Activated B cell treated with CpG ODN at 0.5 μM for 24 hours (primary cell): ENCODE measurements at regions not wholly inside any gene's neighbourhood (a gene's known extent, or its start where the extent isn't known, plus 50 kb on each side); places are given as distances from the start of the nearest gene placed in this dataset.

Experiments
- ATAC-seq: fragments of 200-7000 bp; cut with Tn5 transposase; one replicate; pipeline ENCODE4 v1.10.0; 2021; ENCODE audit warnings: low read depth, mild to moderate bottlenecking, moderate library complexity
- CTCF ChIA-PET: fragments of 350-600 bp; sonication (Branson Sonifier 250); formaldehyde crosslinking; loops from one replicate; lab custom pipeline; 2021; ENCODE audit warnings: antibody characterized with exemption; lab: Charles Lee
- POLR2A ChIA-PET: fragments of 350-600 bp; sonication (Branson Sonifier 250); formaldehyde crosslinking; loops from one replicate; lab custom pipeline; 2021; ENCODE audit warnings: antibody characterized with exemption; lab: Charles Lee
- DNase-seq: peaks from one replicate; pipeline ENCODE4 v3.0.0; 2022
- H3K27ac Mint-ChIP-seq: one replicate; pipeline ENCODE4 v1.8.0; 2020; ENCODE audit warnings: mixed read lengths
- H3K27me3 Mint-ChIP-seq: one replicate; pipeline ENCODE4 v1.8.0; 2021; ENCODE audit warnings: mixed read lengths
- H3K36me3 Mint-ChIP-seq: one replicate; pipeline ENCODE4 v1.8.0; 2021; ENCODE audit warnings: low read depth, mixed read lengths
- H3K4me1 Mint-ChIP-seq: one replicate; pipeline ENCODE4 v1.8.0; 2021; ENCODE audit warnings: mixed read lengths
- H3K4me3 Mint-ChIP-seq: one replicate; pipeline ENCODE4 v1.8.0; 2020; ENCODE audit warnings: mild to moderate bottlenecking, mixed read lengths
- H3K9me3 Mint-ChIP-seq: one replicate; pipeline ENCODE4 v1.8.0; 2020; ENCODE audit warnings: mixed read lengths
- intact Hi-C: fragments of 100-400 bp; cut with micrococcal nuclease; formaldehyde crosslinking; loops from one replicate; pipeline ENCODE4 v1.15.1; 2024
- TF ChIP-seq, protein P1 (sequence below): fragments of 200-600 bp; IDR thresholded peaks from one replicate; pipeline ENCODE4 v1.8.0; 2022; ENCODE audit warnings: antibody characterized with exemption, mild to moderate bottlenecking

DNA sequence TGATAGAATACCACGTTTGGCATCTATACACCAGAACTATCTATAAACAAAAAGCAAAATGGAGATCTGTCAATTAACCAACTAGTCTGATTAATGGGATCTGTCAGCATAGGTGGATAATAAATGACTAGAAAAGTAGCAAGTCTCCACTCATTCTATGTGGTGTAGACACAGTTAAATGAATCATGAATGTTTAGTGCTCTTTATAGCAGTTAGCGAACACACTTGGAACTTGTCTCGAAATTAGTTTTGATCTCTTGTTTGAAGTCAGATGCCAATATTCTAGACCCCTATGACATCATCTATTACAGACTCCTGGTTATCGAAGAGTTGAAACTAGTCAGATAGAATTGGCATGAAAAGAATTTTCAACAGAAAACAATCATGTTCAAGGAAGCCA is 259.7 kb downstream of the AHR start:
- Mint-ChIP-seq H3K27ac (no peak overlapping the region), H3K4me1 (peaks cover 4% of the 10 kb centered on the region), H3K9me3 (no peaks in the 10 kb centered on the region), H3K27me3 (no peaks in the 10 kb centered on the region), H3K36me3 (no peaks in the 10 kb centered on the region), H3K4me3 (no peak overlapping the region)
- intact Hi-C loops, result no loop called here
- ATAC-seq, result no peak
- no peak for DNase-seq
- POLR2A ChIA-PET, result no interaction called here
- CTCF ChIA-PET, result no interaction called here
- TF ChIP-seq, protein P1, sequence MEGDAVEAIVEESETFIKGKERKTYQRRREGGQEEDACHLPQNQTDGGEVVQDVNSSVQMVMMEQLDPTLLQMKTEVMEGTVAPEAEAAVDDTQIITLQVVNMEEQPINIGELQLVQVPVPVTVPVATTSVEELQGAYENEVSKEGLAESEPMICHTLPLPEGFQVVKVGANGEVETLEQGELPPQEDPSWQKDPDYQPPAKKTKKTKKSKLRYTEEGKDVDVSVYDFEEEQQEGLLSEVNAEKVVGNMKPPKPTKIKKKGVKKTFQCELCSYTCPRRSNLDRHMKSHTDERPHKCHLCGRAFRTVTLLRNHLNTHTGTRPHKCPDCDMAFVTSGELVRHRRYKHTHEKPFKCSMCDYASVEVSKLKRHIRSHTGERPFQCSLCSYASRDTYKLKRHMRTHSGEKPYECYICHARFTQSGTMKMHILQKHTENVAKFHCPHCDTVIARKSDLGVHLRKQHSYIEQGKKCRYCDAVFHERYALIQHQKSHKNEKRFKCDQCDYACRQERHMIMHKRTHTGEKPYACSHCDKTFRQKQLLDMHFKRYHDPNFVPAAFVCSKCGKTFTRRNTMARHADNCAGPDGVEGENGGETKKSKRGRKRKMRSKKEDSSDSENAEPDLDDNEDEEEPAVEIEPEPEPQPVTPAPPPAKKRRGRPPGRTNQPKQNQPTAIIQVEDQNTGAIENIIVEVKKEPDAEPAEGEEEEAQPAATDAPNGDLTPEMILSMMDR, result no peak

DNA sequence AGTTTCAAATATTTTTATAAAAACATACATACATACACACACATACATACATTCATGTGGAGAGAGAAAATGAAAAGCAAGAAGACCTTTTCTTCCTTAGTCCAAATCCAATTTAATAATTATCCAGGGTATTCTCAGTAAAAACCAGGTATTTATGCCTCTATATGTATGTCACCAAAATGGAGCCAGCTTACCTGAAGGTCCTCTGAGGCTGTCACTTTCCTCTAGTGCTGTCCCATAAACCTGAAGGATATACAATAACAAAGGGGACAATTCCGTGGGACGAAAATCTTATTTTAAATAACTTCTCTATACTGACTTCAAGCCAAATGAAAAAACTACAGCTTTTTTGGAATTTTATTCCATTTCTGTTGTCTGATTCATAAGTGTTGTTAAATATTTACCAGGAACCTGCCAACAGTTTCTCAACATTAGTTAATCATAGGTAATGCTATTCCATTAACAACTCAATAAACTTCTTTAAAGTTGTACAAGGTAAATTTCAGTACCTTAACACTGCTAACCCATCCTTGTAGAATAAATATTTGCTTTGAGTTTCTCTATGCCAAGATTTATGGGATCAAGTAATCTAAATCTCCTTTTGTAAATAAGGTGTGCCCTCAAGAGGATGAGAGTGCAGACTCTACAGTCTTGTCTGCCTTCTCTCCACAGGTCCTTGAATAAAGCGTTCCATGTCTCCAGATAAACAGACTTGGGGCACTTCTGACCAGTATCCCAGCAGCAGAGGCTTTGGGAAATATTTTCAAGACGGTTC is 260.3 kb downstream of the AHR start:
- Mint-ChIP-seq H3K27me3 (no peaks in the 10 kb centered on the region), H3K27ac (no peak overlapping the region), H3K36me3 (no peaks in the 10 kb centered on the region), H3K4me3 (no peak overlapping the region), H3K9me3 (no peaks in the 10 kb centered on the region), H3K4me1 (peaks cover 4% of the 10 kb centered on the region)
- intact Hi-C loops, result no loop called here
- ChIA-PET CTCF (no interaction called here), POLR2A (no interaction called here)
- ATAC-seq, result no peak
- TF ChIP-seq, protein P1, result no peak
- DNase-seq, result no peak

DNA sequence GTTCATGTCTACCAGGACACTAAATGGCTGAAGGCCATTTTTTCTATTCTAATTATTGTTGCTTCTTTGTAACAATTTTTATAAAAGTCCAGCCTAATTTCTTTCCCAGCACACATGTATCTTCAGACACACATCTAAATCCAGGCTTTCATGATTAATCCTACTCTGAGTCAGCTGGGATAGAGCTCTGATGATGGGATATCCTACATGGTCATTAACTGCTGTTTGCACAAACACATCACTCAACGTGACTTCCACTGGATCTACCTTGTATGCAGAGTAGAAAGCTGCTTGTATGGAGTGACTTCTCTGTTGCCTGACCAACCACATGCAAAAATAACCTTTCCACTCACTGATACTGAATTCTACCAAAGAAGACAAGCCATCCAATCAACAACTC is 260.9 kb downstream of the AHR start:
- Mint-ChIP-seq H3K4me1 (peaks cover 4% of the 10 kb centered on the region), H3K9me3 (no peaks in the 10 kb centered on the region), H3K36me3 (no peaks in the 10 kb centered on the region), H3K27ac (no peak overlapping the region), H3K4me3 (no peak overlapping the region), H3K27me3 (no peaks in the 10 kb centered on the region)
- no peak for ATAC-seq
- DNase-seq, result no peak
- TF ChIP-seq, protein P1, result no peak
- ChIA-PET CTCF (no interaction called here), POLR2A (no interaction called here)
- intact Hi-C loops, result no loop called here

DNA sequence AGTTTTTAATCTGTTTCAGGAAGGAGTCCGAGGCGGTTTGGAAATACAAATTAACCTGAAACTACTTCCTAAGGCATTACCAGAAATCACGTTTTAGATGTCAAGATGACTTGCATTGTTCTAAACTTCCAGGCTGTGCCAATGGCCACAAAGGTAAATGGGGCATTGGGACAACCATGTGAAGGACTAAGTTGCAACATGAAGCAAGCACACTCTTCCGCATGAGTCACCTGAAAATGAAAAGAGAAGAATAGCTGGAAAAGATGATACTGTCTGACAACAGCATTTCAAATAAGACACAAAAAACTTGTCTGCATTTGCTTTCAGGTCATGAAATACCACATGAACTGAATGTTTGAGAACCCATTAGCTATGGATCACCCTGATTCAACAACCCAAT is 262.1 kb downstream of the AHR start:
- Mint-ChIP-seq H3K9me3 (no peaks in the 10 kb centered on the region), H3K4me3 (no peak overlapping the region), H3K36me3 (no peaks in the 10 kb centered on the region), H3K27ac (no peak overlapping the region), H3K4me1 (no peaks in the 10 kb centered on the region), H3K27me3 (no peaks in the 10 kb centered on the region)
- ChIA-PET CTCF (no interaction called here), POLR2A (no interaction called here)
- TF ChIP-seq, protein P1, result no peak
- no peak for DNase-seq
- intact Hi-C loops, result no loop called here
- ATAC-seq, result no peak

DNA sequence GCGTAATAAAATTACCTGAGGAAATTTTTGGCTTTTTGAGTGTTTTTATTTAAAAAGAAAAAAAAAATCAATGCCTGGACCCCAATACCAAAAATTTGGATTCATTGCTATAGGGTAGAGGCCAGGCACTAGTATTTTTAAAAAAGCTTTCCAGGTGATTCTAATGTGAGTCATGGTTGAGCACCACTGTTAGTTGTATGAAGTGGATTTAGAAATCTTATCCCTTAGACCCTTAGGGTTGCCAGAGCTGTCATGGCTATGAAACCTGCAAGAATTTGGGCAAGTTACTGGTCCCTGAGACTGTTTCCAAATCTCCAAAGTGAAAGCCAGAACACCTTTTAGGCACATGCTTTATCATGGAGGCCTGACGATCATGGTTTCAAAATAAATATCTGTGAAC is 262.5 kb downstream of the AHR start:
- intact Hi-C loops, result no loop called here
- no peak overlapping the region for H3K27ac Mint-ChIP-seq
- ChIA-PET CTCF (no interaction called here), POLR2A (no interaction called here)
- no peak for DNase-seq
- no peaks in the 10 kb centered on the region for H3K36me3 Mint-ChIP-seq
- no peak for ATAC-seq
- H3K9me3 Mint-ChIP-seq, result no peaks in the 10 kb centered on the region
- TF ChIP-seq, protein P1, result no peak
- no peak overlapping the region for H3K4me3 Mint-ChIP-seq
- no peaks in the 10 kb centered on the region for H3K4me1 Mint-ChIP-seq
- no peaks in the 10 kb centered on the region for H3K27me3 Mint-ChIP-seq
